Neuronal stem cell (in vitro differentiated cells): ENCODE measurements at regions not wholly inside any gene's neighbourhood (a gene's known extent, or its start where the extent isn't known, plus 50 kb on each side); places are given as distances from the start of the nearest gene placed in this dataset.

Experiments used
- DNase-seq: peaks from one replicate; pipeline ENCODE4 v3.0.0-alpha.2; 2013; ENCODE audit warnings: low spot score
- H2AFZ ChIP-seq: one replicate; pipeline ENCODE4 v1.6.1; 2013; ENCODE audit warnings: mild to moderate bottlenecking, low read length, inconsistent platforms
- H2AK5ac ChIP-seq: 2 replicates; pipeline ENCODE4 v1.6.1; 2013; ENCODE audit warnings: low read depth, mild to moderate bottlenecking, inconsistent platforms, low read length, moderate library complexity, mixed read lengths
- H2BK120ac ChIP-seq: 2 replicates; pipeline ENCODE4 v1.6.1; 2013; ENCODE audit warnings: low read depth, mild to moderate bottlenecking, inconsistent platforms, low read length, moderate library complexity, mixed read lengths
- H2BK12ac ChIP-seq: one replicate; pipeline ENCODE4 v1.6.1; 2013; ENCODE audit warnings: low read length, inconsistent platforms
- H2BK15ac ChIP-seq: 2 replicates; pipeline ENCODE4 v1.6.1; 2013; ENCODE audit warnings: mild to moderate bottlenecking, low read length, inconsistent platforms, mixed read lengths
- H2BK5ac ChIP-seq: one replicate; pipeline ENCODE4 v1.6.1; 2013; ENCODE audit warnings: inconsistent platforms, mild to moderate bottlenecking, low read length, moderate library complexity
- H3K14ac ChIP-seq: one replicate; pipeline ENCODE4 v1.6.1; 2013; ENCODE audit warnings: low read length, inconsistent platforms
- H3K18ac ChIP-seq: 2 replicates; pipeline ENCODE4 v1.6.1; 2013; ENCODE audit warnings: low read length, inconsistent platforms
- H3K23ac ChIP-seq: 2 replicates; pipeline ENCODE4 v1.6.1; 2013; ENCODE audit warnings: low read depth, mild to moderate bottlenecking, mixed read lengths, low read length, inconsistent platforms; ENCODE audit not compliant: poor library complexity
- H3K27ac ChIP-seq: replicated peaks from 3 replicates; pipeline ENCODE4 v1.5.1; 2013; ENCODE audit warnings: low read length, inconsistent platforms
- H3K27me3 ChIP-seq, 3 experiments: 2 replicates each; pipeline ENCODE4 v1.6.1; 2013; ENCODE audit warnings: low read length in 3 of 3, mild to moderate bottlenecking in 2 of 3, inconsistent platforms in 1 of 3, low read depth in 1 of 3, mixed read lengths in 1 of 3, moderate library complexity in 1 of 3; ENCODE audit not compliant: control insufficient read depth in 3 of 3, insufficient read depth in 3 of 3
- H3K36me3 ChIP-seq, 2 donors: replicated peaks in 1 of 2; 2 replicates each; pipeline ENCODE4 v1.6.1; 2013; ENCODE audit warnings: low read length in 2 of 2; ENCODE audit not compliant: control insufficient read depth in 2 of 2, insufficient read depth in 2 of 2
- H3K4ac ChIP-seq: 2 replicates; pipeline ENCODE4 v1.6.1; 2013; ENCODE audit warnings: inconsistent platforms, mild to moderate bottlenecking, low read length, moderate library complexity
- H3K4me1 ChIP-seq, 2 donors: 1 replicate in 1 of 2; 2 replicates in 1 of 2; pipeline ENCODE4 v1.6.1; 2013; ENCODE audit warnings: low read length in 2 of 2, low read depth in 1 of 2; ENCODE audit not compliant: control insufficient read depth in 2 of 2, insufficient read depth in 1 of 2
- H3K4me2 ChIP-seq: one replicate; pipeline ENCODE4 v1.6.1; 2013; ENCODE audit warnings: mild to moderate bottlenecking, low read length, inconsistent platforms; ENCODE audit not compliant: insufficient read depth, poor library complexity, severe bottlenecking
- H3K4me3 ChIP-seq, 2 donors: 2 replicates each; pipeline ENCODE4 v1.5.1; 2013; ENCODE audit warnings: low read length in 2 of 2, mild to moderate bottlenecking in 2 of 2, inconsistent platforms in 1 of 2, moderate library complexity in 1 of 2
- H3K79me1 ChIP-seq: one replicate; pipeline ENCODE4 v1.6.1; 2013; ENCODE audit warnings: low read depth, mild to moderate bottlenecking, inconsistent platforms, low read length, moderate library complexity
- H3K9ac ChIP-seq: one replicate; pipeline ENCODE4 v1.6.1; 2013; ENCODE audit warnings: mild to moderate bottlenecking, low read depth, low read length, inconsistent platforms; ENCODE audit not compliant: poor library complexity
- H3K9me3 ChIP-seq, 2 donors: replicated peaks in 1 of 2; 2 replicates each; pipeline versions ENCODE3 to v1.6.1; 2013; ENCODE audit warnings: low read length in 2 of 2, mild to moderate bottlenecking in 2 of 2, inconsistent platforms in 1 of 2, low read depth in 1 of 2, mixed read lengths in 1 of 2, moderate library complexity in 1 of 2; ENCODE audit not compliant: control insufficient read depth in 2 of 2, insufficient read depth in 1 of 2
- H4K8ac ChIP-seq: one replicate; pipeline ENCODE4 v1.6.1; 2013; ENCODE audit warnings: low read depth, mild to moderate bottlenecking, inconsistent platforms, low read length, moderate library complexity
- H4K91ac ChIP-seq: one replicate; pipeline ENCODE4 v1.6.1; 2013; ENCODE audit warnings: low read length, low read depth, mild to moderate bottlenecking, inconsistent platforms; ENCODE audit not compliant: poor library complexity
- WGBS, 2 donors: extraction: QIAGEN DNeasy Blood & Tissue Kit; methylation state at CpG; one replicate each; pipeline ENCODE4 v1.1.7; 2013; ENCODE audit warnings: missing lambda C conversion rate in 2 of 2, mixed read lengths in 1 of 2; ENCODE audit not compliant: insufficient read length in 2 of 2, insufficient replicate concordance in 1 of 2; ENCODE audit errors: extremely low coverage in 2 of 2; 5-methylcytosine and 5-hydroxymethylcytosine counted together

- Histone ChIP-seq H3K9me3 (peaks cover 0 to 20% of the 10 kb centered on the region in 2 donors), H3K79me1 (no peaks in the 10 kb centered on the region), H3K4me2 (no peak overlapping the region), H3K36me3 (no peaks in the 10 kb centered on the region), H3K4me3 (no peak overlapping the region), H3K14ac (no peak overlapping the region), H2BK120ac (no peak overlapping the region), H3K4ac (no peak overlapping the region), H3K4me1 (peaks cover 23 to 26% of the 10 kb centered on the region in 2 donors), H2AK5ac (no peak overlapping the region), H3K27ac (no peak overlapping the region), H4K8ac (no peak overlapping the region), H3K9ac (no peak overlapping the region), H3K23ac (no peak overlapping the region), H2BK5ac (no peak overlapping the region), H2BK12ac (no peak overlapping the region), H3K18ac (no peak overlapping the region), H2AFZ (no peak overlapping the region), H3K27me3 (no peaks in the 10 kb centered on the region), H4K91ac (no peak overlapping the region), H2BK15ac (no peak overlapping the region)
- no CpG with 5 or more reads among the region's 4 CpGs for WGBS, 2 donors
- no peak for DNase-seq
These were observed 87.1 kb upstream of the RGMA start for GRCh38 chr15:93176065-93176464.

- Histone ChIP-seq H3K23ac (no peak overlapping the region), H2AFZ (no peak overlapping the region), H2BK12ac (no peak overlapping the region), H3K9ac (no peak overlapping the region), H2BK5ac (no peak overlapping the region), H3K27ac (no peak overlapping the region), H3K79me1 (no peaks in the 10 kb centered on the region), H3K4me2 (no peak overlapping the region), H2AK5ac (no peak overlapping the region), H2BK120ac (no peak overlapping the region), H4K91ac (no peak overlapping the region), H3K4me1 (peaks cover 12 to 16% of the 10 kb centered on the region in 2 donors), H3K36me3 (no peaks in the 10 kb centered on the region), H3K18ac (no peak overlapping the region), H2BK15ac (no peak overlapping the region), H4K8ac (no peak overlapping the region), H3K9me3 (peaks cover 0 to 20% of the 10 kb centered on the region in 2 donors), H3K4ac (no peak overlapping the region), H3K4me3 (no peak overlapping the region), H3K27me3 (no peaks in the 10 kb centered on the region), H3K14ac (no peak overlapping the region)
- DNase-seq, result no peak
- WGBS, 2 donors, result no CpG with 5 or more reads among the region's 2 CpGs
These were observed 85.8 kb upstream of the RGMA start for GRCh38 chr15:93174836-93175235.

GRCh38 chr15:93173369-93173768, 84.4 kb upstream of the RGMA start:
- Histone ChIP-seq H2BK12ac (no peak overlapping the region), H3K4me1 (peaks cover 2 to 6% of the 10 kb centered on the region in 2 donors), H3K4me3 (no peak overlapping the region), H2BK5ac (no peak overlapping the region), H3K27ac (no peak overlapping the region), H2BK15ac (no peak overlapping the region), H4K91ac (no peak overlapping the region), H4K8ac (no peak overlapping the region), H3K14ac (no peak overlapping the region), H3K4ac (no peak overlapping the region), H3K18ac (no peak overlapping the region), H3K4me2 (no peak overlapping the region), H2BK120ac (no peak overlapping the region), H3K27me3 (no peaks in the 10 kb centered on the region), H3K9ac (no peak overlapping the region), H3K23ac (no peak overlapping the region), H2AFZ (peak overlapping the region; percentile 13), H3K79me1 (no peaks in the 10 kb centered on the region), H3K9me3 (peaks cover 0 to 20% of the 10 kb centered on the region in 2 donors), H3K36me3 (no peaks in the 10 kb centered on the region), H2AK5ac (no peak overlapping the region)
- DNase-seq, result no peak
- no CpG with 5 or more reads among the region's 3 CpGs for WGBS, 2 donors

GRCh38 chr15:93171476-93171875, 82.5 kb upstream of the RGMA start:
- H3K18ac ChIP-seq, result no peak overlapping the region
- DNase-seq, result no peak
- no peak overlapping the region for H3K4me3 ChIP-seq
- H2BK120ac ChIP-seq, result no peak overlapping the region
- no peak overlapping the region for H4K91ac ChIP-seq
- no peak overlapping the region for H2AFZ ChIP-seq
- no peaks in the 10 kb centered on the region for H3K79me1 ChIP-seq
- H3K36me3 ChIP-seq, result no peaks in the 10 kb centered on the region
- no peak overlapping the region for H2AK5ac ChIP-seq
- H3K23ac ChIP-seq, result no peak overlapping the region
- H3K27me3 ChIP-seq, result no peaks in the 10 kb centered on the region
- H3K4me1 ChIP-seq, result peaks cover 9 to 10% of the 10 kb centered on the region in 2 donors
- no peak overlapping the region for H3K14ac ChIP-seq
- no peak overlapping the region for H3K4me2 ChIP-seq
- peaks cover 0 to 20% of the 10 kb centered on the region in 2 donors for H3K9me3 ChIP-seq
- no peak overlapping the region for H2BK15ac ChIP-seq
- H3K27ac ChIP-seq, result no peak overlapping the region
- no CpG with 5 or more reads among the region's 3 CpGs for WGBS, 2 donors
- H4K8ac ChIP-seq, result no peak overlapping the region
- H3K9ac ChIP-seq, result no peak overlapping the region
- no peak overlapping the region for H3K4ac ChIP-seq
- no peak overlapping the region for H2BK5ac ChIP-seq
- no peak overlapping the region for H2BK12ac ChIP-seq
